ENCODE measurements at regions not wholly inside any gene's neighbourhood (a gene's known extent, or its start where the extent isn't known, plus 50 kb on each side); places are given as distances from the start of the nearest gene placed in this dataset.
"Not testable (repeated sequence)": the region's sequence is repeated elsewhere in the genome, so short reads cannot be mapped to it uniquely, and the experiment has no call there.

DNA sequence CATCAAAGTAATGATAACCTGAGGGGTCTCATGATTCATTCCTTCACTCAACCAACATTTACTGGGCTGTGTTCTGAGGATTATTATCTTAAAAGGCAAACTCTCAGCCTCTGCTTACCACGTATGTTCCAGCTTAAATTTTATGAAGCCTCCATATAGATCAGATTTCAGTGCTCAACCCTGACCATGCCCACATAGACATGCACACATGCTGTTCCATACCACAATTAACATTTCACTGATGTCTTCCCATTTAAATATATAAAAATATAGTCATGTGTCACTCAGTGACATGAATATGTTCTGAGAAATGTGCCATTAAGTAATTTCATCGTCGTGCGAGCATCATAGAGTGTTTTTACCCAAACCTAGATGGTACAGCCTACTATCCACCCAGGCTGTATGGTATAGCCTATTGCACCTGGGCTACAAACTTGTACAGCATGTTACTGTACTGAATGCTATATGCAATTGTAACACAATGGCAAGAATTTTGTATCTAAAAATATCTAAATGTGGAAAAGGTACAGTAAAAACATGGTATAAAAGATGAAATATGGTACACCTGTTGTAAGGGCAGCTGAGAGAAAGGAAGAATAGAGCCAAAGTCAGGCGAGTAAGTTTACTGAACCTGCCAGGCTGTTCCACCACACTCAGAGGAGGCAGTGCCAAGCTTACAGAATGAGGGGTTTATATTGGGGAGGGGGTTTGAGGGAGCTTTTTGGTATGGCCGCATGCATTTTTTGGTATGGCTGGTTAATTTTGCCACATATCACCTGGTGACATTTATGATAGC, 134.7 kb upstream of the ETV3 start:
- Mint-ChIP-seq H3K4me3 (no peak overlapping the region), H3K9me3 (no peaks in the 10 kb centered on the region), H3K36me3 (ENCODE audit: low read depth) (no peaks in the 10 kb centered on the region), H3K4me1 (ENCODE audit: low read depth) (no peaks in the 10 kb centered on the region), H3K27ac (no peak overlapping the region), H3K27me3 (ENCODE audit: low read depth) (no peaks in the 10 kb centered on the region)

GRCh38 chr1:157272264-157272663, 134.1 kb upstream of the ETV3 start:
- no peak overlapping the region for H3K27ac Mint-ChIP-seq
- no peaks in the 10 kb centered on the region for H3K27me3 Mint-ChIP-seq (ENCODE audit: low read depth)
- H3K4me1 Mint-ChIP-seq (ENCODE audit: low read depth) = no peaks in the 10 kb centered on the region
- H3K36me3 Mint-ChIP-seq (ENCODE audit: low read depth) = no peaks in the 10 kb centered on the region
- H3K4me3 Mint-ChIP-seq = no peak overlapping the region
- H3K9me3 Mint-ChIP-seq = no peaks in the 10 kb centered on the region

- no peaks in the 10 kb centered on the region for H3K9me3 Mint-ChIP-seq
- no peak overlapping the region for H3K4me3 Mint-ChIP-seq
- H3K4me1 Mint-ChIP-seq (ENCODE audit: low read depth) = no peaks in the 10 kb centered on the region
- no peaks in the 10 kb centered on the region for H3K36me3 Mint-ChIP-seq (ENCODE audit: low read depth)
- peaks cover 5% of the 10 kb centered on the region for H3K27me3 Mint-ChIP-seq (ENCODE audit: low read depth)
- H3K27ac Mint-ChIP-seq = no peak overlapping the region
Observed at GRCh38 chr1:157270705-157271274, 132.6 kb upstream of the ETV3 start.

DNA sequence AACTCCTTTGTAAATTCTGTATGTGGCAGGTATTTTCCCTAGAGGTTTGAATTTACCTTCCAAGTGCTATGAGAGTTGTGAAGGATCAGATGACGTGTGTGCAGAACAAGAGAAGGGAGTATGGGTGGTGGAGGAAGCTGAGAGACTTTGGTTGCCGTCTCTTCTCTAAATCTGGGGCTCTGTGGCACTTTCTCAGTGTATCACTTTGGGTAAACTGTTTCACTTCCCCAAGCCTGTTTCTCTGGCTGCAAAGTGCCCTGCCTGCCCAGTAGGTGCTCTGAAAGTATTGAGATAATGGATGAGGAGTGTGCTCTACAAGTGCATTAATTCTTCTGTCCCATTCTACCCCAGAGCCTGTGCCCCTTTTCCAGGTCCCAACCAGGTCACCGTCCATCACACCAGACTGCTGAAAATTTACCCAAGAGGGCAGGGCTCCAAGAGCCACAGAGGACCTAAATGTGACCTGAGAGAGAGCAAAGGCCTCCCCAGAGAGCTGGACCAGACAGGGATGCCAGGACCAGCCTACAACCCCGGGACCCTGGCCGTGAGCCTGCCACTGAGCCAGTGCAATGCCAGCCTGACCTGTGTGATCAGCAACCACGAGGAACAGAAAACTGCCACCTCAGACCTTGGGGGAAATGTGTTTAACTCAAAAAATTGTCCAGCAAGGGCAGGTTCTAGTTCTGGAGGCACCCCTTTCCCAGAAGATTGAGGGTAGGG, 131.6 kb upstream of the ETV3 start:
- H3K4me3 Mint-ChIP-seq = no peak overlapping the region
- no peak overlapping the region for H3K27ac Mint-ChIP-seq
- H3K27me3 Mint-ChIP-seq (ENCODE audit: low read depth) = peaks cover 5% of the 10 kb centered on the region
- H3K4me1 Mint-ChIP-seq (ENCODE audit: low read depth) = no peaks in the 10 kb centered on the region
- no peaks in the 10 kb centered on the region for H3K36me3 Mint-ChIP-seq (ENCODE audit: low read depth)
- H3K9me3 Mint-ChIP-seq = no peaks in the 10 kb centered on the region

- Mint-ChIP-seq H3K9me3 (peaks cover 5% of the 10 kb centered on the region), H3K4me3 (no peak overlapping the region), H3K27me3 (ENCODE audit: low read depth) (peaks cover 5% of the 10 kb centered on the region), H3K36me3 (ENCODE audit: low read depth) (no peaks in the 10 kb centered on the region), H3K4me1 (ENCODE audit: low read depth) (no peaks in the 10 kb centered on the region), H3K27ac (no peak overlapping the region)
Observed at GRCh38 chr1:157262891-157263290, 124.7 kb upstream of the ETV3 start.

DNA sequence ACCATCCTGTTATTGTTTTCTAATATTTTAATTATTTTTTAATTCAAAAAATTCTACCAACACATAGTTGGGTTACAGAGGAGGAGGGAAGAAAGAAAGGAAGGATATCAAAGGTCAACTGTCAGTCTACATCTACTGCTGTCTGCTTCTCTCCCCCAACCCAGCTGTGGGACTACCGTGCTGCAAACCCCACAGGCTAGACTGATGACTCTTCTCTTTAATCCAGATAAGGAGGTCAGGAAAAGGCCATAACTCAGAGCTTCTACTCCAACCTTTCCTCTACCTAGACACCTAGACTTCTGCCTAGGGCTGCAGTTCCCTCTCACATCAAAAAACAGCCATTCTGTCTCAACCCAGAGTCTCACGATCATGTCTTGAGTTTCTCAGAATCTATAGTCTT, 124.2 kb upstream of the ETV3 start:
- Mint-ChIP-seq H3K4me1 (ENCODE audit: low read depth) (no peaks in the 10 kb centered on the region), H3K27me3 (ENCODE audit: low read depth) (peaks cover 5% of the 10 kb centered on the region), H3K27ac (no peak overlapping the region)

DNA sequence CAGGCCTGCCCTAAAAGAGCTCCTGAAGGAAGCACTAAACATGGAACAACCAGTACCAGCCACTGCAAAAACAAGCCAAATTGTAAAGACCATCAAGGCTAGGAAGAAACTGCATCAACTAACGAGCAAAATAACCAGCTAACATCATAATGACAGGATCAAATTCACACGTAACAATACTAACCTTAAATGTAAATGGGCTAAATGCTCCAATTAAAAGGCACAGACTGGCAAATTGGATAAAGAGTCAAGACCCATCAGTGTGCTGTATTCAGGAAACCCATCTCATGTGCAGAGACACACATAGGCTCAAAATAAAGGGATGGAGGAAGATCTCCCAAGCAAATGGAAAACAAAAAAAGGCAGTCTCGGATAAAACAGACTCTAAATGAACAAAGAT, 117.7 kb upstream of the ETV3 start:
- H3K4me3 Mint-ChIP-seq; H3K9me3 Mint-ChIP-seq; H3K36me3 Mint-ChIP-seq (ENCODE audit: low read depth); H3K27ac Mint-ChIP-seq; H3K4me1 Mint-ChIP-seq (ENCODE audit: low read depth): not testable (repeated sequence)
- H3K27me3 Mint-ChIP-seq (ENCODE audit: low read depth) = peaks cover 11% of the 10 kb centered on the region

More for the DNA sequence above, 124.2 kb upstream of the ETV3 start:
- Mint-ChIP-seq H3K36me3 (ENCODE audit: low read depth) (no peaks in the 10 kb centered on the region), H3K4me3 (no peak overlapping the region), H3K9me3 (peaks cover 5% of the 10 kb centered on the region)

DNA sequence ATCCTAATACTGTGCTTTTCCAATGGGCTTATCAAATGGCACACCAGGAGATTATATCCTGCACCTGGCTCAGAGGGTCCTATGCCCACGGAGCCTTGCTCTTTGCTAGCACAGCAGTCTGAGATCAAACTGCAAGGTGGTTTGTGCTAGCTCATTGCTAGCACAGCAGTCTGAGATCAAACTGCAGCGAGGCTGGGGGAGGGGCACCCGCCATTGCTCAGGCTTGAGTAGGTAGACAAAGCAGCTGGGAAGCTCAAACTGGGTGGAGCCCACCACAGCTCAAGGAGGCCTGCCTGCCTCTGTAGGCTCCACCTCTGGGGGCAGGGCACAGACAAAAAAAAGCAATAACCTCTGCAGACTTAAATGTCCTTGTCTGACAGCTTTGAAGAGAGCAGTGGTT, 116.0 kb upstream of the ETV3 start:
- H3K36me3 Mint-ChIP-seq (ENCODE audit: low read depth); H3K9me3 Mint-ChIP-seq: not testable (repeated sequence)

GRCh38 chr1:157252473-157252872, 114.3 kb upstream of the ETV3 start:
- Mint-ChIP-seq H3K36me3 (ENCODE audit: low read depth) (no peaks in the 10 kb centered on the region), H3K4me1 (ENCODE audit: low read depth) (no peaks in the 10 kb centered on the region), H3K9me3 (no peaks in the 10 kb centered on the region), H3K27me3 (ENCODE audit: low read depth) (peaks cover 11% of the 10 kb centered on the region), H3K27ac (no peak overlapping the region), H3K4me3 (no peak overlapping the region)

More for the DNA sequence above, 116.0 kb upstream of the ETV3 start:
- H3K27ac Mint-ChIP-seq; H3K4me1 Mint-ChIP-seq (ENCODE audit: low read depth); H3K4me3 Mint-ChIP-seq: not testable (repeated sequence)
- H3K27me3 Mint-ChIP-seq (ENCODE audit: low read depth) = peaks cover 11% of the 10 kb centered on the region

GRCh38 chr1:157249739-157250138, 111.5 kb upstream of the ETV3 start:
- Mint-ChIP-seq H3K9me3 (no peaks in the 10 kb centered on the region), H3K36me3 (ENCODE audit: low read depth) (no peaks in the 10 kb centered on the region), H3K4me3 (no peak overlapping the region), H3K4me1 (ENCODE audit: low read depth) (no peaks in the 10 kb centered on the region), H3K27me3 (ENCODE audit: low read depth) (peaks cover 18% of the 10 kb centered on the region), H3K27ac (no peak overlapping the region)

DNA sequence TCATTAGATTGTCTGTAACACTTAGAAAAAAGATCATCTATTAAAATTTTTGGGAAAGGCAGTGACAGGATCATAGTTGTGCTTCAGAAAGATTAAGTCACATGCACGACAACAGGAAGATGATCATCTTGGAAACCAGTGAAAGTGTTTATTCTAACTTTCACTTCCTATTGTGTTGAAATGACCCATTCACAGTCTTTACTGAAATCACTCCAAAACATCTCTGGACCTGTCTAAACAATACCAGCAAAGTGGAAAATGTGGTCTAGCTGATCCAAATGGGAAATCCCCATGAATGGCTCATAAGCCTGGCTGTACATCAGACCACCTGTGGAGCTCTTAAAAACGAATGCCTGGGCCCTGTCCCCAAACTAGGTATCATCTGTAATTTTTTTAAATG, 111.1 kb upstream of the ETV3 start:
- Mint-ChIP-seq H3K9me3 (no peaks in the 10 kb centered on the region), H3K27me3 (ENCODE audit: low read depth) (peaks cover 22% of the 10 kb centered on the region), H3K36me3 (ENCODE audit: low read depth) (no peaks in the 10 kb centered on the region), H3K27ac (no peak overlapping the region), H3K4me1 (ENCODE audit: low read depth) (no peaks in the 10 kb centered on the region), H3K4me3 (no peak overlapping the region)

DNA sequence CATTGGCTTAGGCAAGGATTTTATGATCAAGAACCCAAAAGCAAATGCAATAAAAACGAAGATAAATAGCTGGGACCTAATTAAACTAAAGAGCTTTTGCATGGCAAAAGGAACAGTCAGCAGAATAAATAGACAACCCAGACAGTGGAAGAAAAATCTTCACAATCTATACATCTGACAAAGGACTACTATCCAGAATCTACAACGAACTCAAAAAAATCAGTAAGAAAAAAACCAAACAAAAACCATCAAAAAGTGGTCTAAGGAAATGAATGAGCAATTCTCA, 109.5 kb upstream of the ETV3 start:
- not testable (repeated sequence) for H3K4me3 Mint-ChIP-seq
- H3K27me3 Mint-ChIP-seq (ENCODE audit: low read depth) = peaks cover 15% of the 10 kb centered on the region

GRCh38 chr1:157247005-157247763, 109.0 kb upstream of the ETV3 start:
- Mint-ChIP-seq H3K27ac (no peak overlapping the region), H3K9me3 (no peaks in the 10 kb centered on the region), H3K27me3 (ENCODE audit: low read depth) (peaks cover 14% of the 10 kb centered on the region), H3K4me3 (no peak overlapping the region), H3K4me1 (ENCODE audit: low read depth) (no peaks in the 10 kb centered on the region), H3K36me3 (ENCODE audit: low read depth) (no peaks in the 10 kb centered on the region)

More for the DNA sequence above, 109.5 kb upstream of the ETV3 start:
- H3K36me3 Mint-ChIP-seq (ENCODE audit: low read depth); H3K9me3 Mint-ChIP-seq; H3K27ac Mint-ChIP-seq; H3K4me1 Mint-ChIP-seq (ENCODE audit: low read depth): not testable (repeated sequence)

DNA sequence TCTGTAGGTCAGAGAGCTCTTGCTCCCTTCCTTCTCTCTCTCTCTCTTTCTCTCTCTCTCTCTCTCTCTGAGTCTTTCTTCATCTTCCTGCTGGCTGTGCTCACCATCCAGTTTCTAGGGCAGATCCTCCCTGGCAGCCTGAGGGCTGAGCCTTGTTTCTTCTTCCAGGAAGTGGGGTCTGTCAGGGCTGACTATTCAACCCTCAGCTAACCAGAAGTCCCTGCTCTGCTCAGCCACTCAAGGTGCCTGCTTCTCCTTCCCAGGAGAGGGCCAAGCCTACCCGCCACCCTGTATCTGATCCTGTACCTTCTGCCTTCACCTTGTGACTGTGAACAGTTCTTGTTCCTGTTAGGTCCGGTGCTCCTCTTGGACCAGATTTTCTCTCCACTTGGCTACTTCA, 107.6 kb upstream of the ETV3 start:
- H3K27me3 Mint-ChIP-seq (ENCODE audit: low read depth) = peaks cover 14% of the 10 kb centered on the region
- H3K4me3 Mint-ChIP-seq = no peak overlapping the region
- H3K9me3 Mint-ChIP-seq = no peaks in the 10 kb centered on the region
- H3K4me1 Mint-ChIP-seq (ENCODE audit: low read depth) = no peaks in the 10 kb centered on the region
- H3K27ac Mint-ChIP-seq = no peak overlapping the region
- no peaks in the 10 kb centered on the region for H3K36me3 Mint-ChIP-seq (ENCODE audit: low read depth)

DNA sequence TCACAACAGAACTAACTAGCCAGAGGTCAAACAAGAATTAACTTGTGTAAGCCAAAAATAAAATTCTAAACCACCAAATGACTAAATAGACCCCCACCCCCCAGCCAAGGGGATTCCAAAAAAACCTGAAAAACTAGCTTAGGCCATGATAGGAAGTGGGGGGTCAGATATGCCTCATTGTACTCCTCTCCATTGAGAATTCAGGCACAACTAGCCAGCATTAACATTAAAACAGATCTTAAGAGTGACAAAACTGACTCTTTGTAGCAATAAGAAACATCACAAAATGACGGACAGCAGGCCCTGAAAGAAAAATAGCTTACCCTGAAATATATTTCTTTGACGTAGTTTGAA, 103.0 kb upstream of the ETV3 start:
- no peak overlapping the region for H3K27ac Mint-ChIP-seq
- H3K4me3 Mint-ChIP-seq = no peak overlapping the region
- H3K9me3 Mint-ChIP-seq = no peaks in the 10 kb centered on the region
- peaks cover 10% of the 10 kb centered on the region for H3K27me3 Mint-ChIP-seq (ENCODE audit: low read depth)
- H3K36me3 Mint-ChIP-seq (ENCODE audit: low read depth) = no peaks in the 10 kb centered on the region
- no peaks in the 10 kb centered on the region for H3K4me1 Mint-ChIP-seq (ENCODE audit: low read depth)
